Esophagus muscularis mucosa (tissue), 4 donors: ENCODE measurements at regions not wholly inside any gene's neighbourhood (a gene's known extent, or its start where the extent isn't known, plus 50 kb on each side); places are given as distances from the start of the nearest gene placed in this dataset.

ENCODE experiments used
- DNase-seq: peaks from one replicate; pipeline ENCODE4 v3.0.0-alpha.2; 2017; ENCODE audit errors: extremely low spot score
- H3K27ac ChIP-seq, 4 donors: fragments of 200-600 bp; sonication (generic); replicated peaks in 1 of 4; 1 replicate in 3 of 4; 2 replicates in 1 of 4; pipeline ENCODE4 v1.5.1; 2016 to 2019; ENCODE audit warnings: mild to moderate bottlenecking in 1 of 4
- H3K27me3 ChIP-seq, 4 donors: fragments of 200-600 bp; sonication (generic); one replicate each; pipeline versions ENCODE4 v1.5.1 to v1.6.0; 2016 to 2019
- H3K36me3 ChIP-seq, 4 donors: fragments of 200-600 bp; sonication (generic); one replicate each; pipeline ENCODE4 v1.5.1; 2016 to 2019
- H3K4me1 ChIP-seq, 4 donors: fragments of 200-600 bp; sonication (generic); one replicate each; pipeline ENCODE4 v1.5.1; 2016 to 2019
- H3K4me3 ChIP-seq, 4 donors: fragments of 200-600 bp; sonication (generic); 1 replicate in 2 of 4; 2 replicates in 2 of 4; pipeline ENCODE4 v1.5.1; 2016 to 2019; ENCODE audit warnings: mild to moderate bottlenecking in 4 of 4, moderate library complexity in 1 of 4
- H3K9me3 ChIP-seq, 4 donors: fragments of 200-600 bp; sonication (generic); 1 replicate in 3 of 4; 2 replicates in 1 of 4; pipeline ENCODE4 v1.5.1; 2016 to 2019
- CTCF ChIP-seq, 3 experiments: fragments of 200-600 bp in 2 of 3; fragments of 450-650 bp in 1 of 3; sonication (generic) in 2 of 3; IDR thresholded peaks; one replicate each; pipeline ENCODE4 v1.5.1; 2017 to 2019; ENCODE audit warnings: antibody characterized with exemption in 3 of 3, mild to moderate bottlenecking in 2 of 3, moderate library complexity in 1 of 3
- EP300 ChIP-seq: sonication (generic); formaldehyde crosslinking; IDR thresholded peaks from one replicate; pipeline ENCODE4 v1.6.1; 2017; ENCODE audit warnings: antibody characterized with exemption
- POLR2A ChIP-seq: fragments of 450-650 bp; IDR thresholded peaks from one replicate; pipeline ENCODE4 v1.6.1; 2017; ENCODE audit warnings: antibody characterized with exemption, moderate library complexity, mild to moderate bottlenecking, low read depth
- POLR2AphosphoS5 ChIP-seq, 2 donors: sonication (generic); formaldehyde crosslinking; IDR thresholded peaks; one replicate each; pipeline ENCODE4 v1.6.1; 2017; ENCODE audit warnings: antibody characterized with exemption in 2 of 2
- WGBS: methylation state at CpG from one replicate; pipeline ENCODE4 v1.1.5; 2018; 5-methylcytosine and 5-hydroxymethylcytosine counted together
- intact Hi-C: fragments of 100-400 bp; cut with DNase I; formaldehyde crosslinking; loops from one replicate; pipeline ENCODE4 v1.15.1; 2023

DNA sequence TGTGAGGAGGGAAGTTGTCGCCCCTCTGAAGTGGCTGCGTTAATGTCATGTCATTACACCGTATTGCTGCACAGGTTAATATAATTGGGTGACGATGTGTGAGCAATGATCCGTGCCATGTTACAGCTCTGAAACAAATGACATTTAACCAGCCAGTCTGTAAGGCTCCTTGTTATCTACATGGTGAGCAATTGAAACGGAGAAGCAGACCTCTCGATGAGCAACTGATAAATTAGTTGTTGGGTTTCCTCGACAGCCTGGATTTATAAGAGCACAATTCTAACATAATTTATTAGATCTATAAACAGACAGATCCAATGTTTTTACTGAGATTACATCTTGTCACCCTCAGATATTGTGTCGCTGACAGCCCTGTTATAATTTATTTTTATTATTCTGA lies 49.9 kb upstream of the MAFB start:
- TF ChIP-seq POLR2AphosphoS5 (IDR thresholded peaks at IDR 0.05): no peak
- no peak for TF ChIP-seq EP300
- TF ChIP-seq CTCF (IDR thresholded peaks at IDR 0.05): no peak
- Histone ChIP-seq H3K4me3 (no peak overlapping the region), H3K4me1 (no peaks in the 10 kb centered on the region), H3K27me3 (peaks cover 0 to 69% (median 0%) of the 10 kb centered on the region in 4 donors), H3K36me3 (no peaks in the 10 kb centered on the region), H3K9me3 (no peaks in the 10 kb centered on the region), H3K27ac (no peak overlapping the region)
- DNase-seq: no peak
- 40% methylated on average over 9 of the region's 9 CpGs for WGBS
- intact Hi-C loops: no loop called here

DNA sequence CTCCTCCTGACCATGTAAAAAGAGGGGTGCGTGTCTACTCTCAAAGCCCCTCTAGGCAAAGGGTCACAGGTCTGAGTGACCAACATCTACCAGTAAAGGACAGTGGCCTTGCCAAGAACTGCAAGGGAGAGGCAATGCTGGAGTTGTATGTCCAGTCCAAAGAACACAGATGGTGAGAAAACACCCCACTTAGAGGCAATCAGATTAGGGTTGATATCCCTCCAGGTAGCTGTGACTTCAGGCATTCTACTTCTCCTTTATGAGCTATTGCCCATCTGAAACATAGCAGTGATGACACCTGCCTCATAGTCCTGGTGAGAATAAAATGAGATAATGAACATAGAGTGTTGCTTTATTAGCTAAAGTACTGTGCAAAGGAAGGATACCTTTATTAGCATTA lies 50.8 kb upstream of the MAFB start:
- H3K36me3 ChIP-seq: no peaks in the 10 kb centered on the region
- H3K9me3 ChIP-seq: no peaks in the 10 kb centered on the region
- no peaks in the 10 kb centered on the region for H3K4me1 ChIP-seq
- TF ChIP-seq POLR2A (no peak), POLR2AphosphoS5 (IDR thresholded peaks at IDR 0.05) (no peak), EP300 (no peak), CTCF (IDR thresholded peaks at IDR 0.05) (no peak)
- no peak for DNase-seq
- intact Hi-C loops: loop anchor here (5.0 kb wide), 1 partner anchor 207 kb away; no protein-coding TSS in a partner anchor
- H3K27me3 ChIP-seq: peaks cover 0 to 66% (median 0%) of the 10 kb centered on the region in 4 donors
- WGBS: 43% methylated on average over 1 of the region's 1 CpG
- H3K27ac ChIP-seq: no peak overlapping the region
- H3K4me3 ChIP-seq: no peak overlapping the region

DNA sequence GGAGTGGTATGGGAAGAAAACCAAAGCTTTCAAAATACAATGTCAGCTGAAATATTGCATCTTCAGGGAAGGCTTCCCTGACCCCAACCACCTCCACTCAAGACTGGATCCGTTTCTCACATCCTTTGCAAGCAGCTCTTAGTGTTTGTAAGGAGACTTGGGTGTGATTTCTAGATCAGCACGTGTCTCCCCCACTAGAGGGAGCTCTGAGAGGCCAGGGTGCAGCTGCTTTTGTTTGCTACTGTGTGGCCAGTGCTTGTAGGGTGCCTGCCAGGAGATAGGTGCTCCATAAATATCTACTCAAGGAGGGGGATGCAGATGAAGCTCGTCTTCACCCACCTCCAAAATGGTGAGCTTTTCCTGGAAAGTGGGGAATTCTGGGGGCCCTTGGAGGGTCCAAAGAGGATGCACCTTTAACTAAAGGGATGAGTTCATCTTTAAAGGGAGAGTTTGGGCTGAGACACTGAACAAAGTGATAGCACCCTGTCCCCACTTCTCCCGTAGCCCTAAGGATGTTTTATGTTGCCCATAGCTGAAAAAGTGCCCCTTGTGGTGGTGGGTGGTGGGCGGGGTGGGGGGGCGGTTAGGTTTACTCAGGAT lies 52.6 kb upstream of the MAFB start:
- no peaks in the 10 kb centered on the region for H3K9me3 ChIP-seq
- no peak overlapping the region for H3K4me3 ChIP-seq
- H3K4me1 ChIP-seq: no peaks in the 10 kb centered on the region
- peaks cover 0 to 68% (median 0%) of the 10 kb centered on the region in 4 donors for H3K27me3 ChIP-seq
- 66% methylated on average over 6 of the region's 6 CpGs for WGBS
- no peak for TF ChIP-seq POLR2AphosphoS5 (IDR thresholded peaks at IDR 0.05)
- no peak for TF ChIP-seq EP300
- TF ChIP-seq POLR2A: no peak
- peak in 2 of 3 experiments; percentile 27 to 46 for TF ChIP-seq CTCF (IDR thresholded peaks at IDR 0.05)
- no peak for DNase-seq
- H3K27ac ChIP-seq: no peak overlapping the region
- intact Hi-C loops: loop anchor here (5.0 kb wide), 1 partner anchor 206 kb away; no protein-coding TSS in a partner anchor
- H3K36me3 ChIP-seq: no peaks in the 10 kb centered on the region

GRCh38 chr20:40743141-40743775 lies 54.2 kb upstream of the MAFB start:
- Histone ChIP-seq H3K27me3 (peaks cover 0 to 53% (median 0%) of the 10 kb centered on the region in 4 donors), H3K9me3 (no peaks in the 10 kb centered on the region), H3K27ac (no peak overlapping the region), H3K36me3 (no peaks in the 10 kb centered on the region), H3K4me3 (no peak overlapping the region), H3K4me1 (no peaks in the 10 kb centered on the region)
- no peak for DNase-seq
- TF ChIP-seq EP300 (no peak), CTCF (IDR thresholded peaks at IDR 0.05) (no peak), POLR2AphosphoS5 (IDR thresholded peaks at IDR 0.05) (no peak), POLR2A (no peak)
- 56% methylated on average over 6 of the region's 8 CpGs for WGBS
- intact Hi-C loops: loop anchor here (5.0 kb wide), 1 partner anchor 204 kb away; no protein-coding TSS in a partner anchor
